ENCODE measurements at regions not wholly inside any gene's neighbourhood (a gene's known extent, or its start where the extent isn't known, plus 50 kb on each side); places are given as distances from the start of the nearest gene placed in this dataset.
"Not testable (repeated sequence)": the region's sequence is repeated elsewhere in the genome, so short reads cannot be mapped to it uniquely, and the experiment has no call there.

- intact Hi-C loops (cut with DNase I, micrococcal nuclease): no loop called here
- H3K36me3 ChIP-seq (ENCODE audit: low read depth): no peaks in the 10 kb centered on the region
- H3K9me3 ChIP-seq: no peaks in the 10 kb centered on the region
- ATAC-seq (no peak), DNase-seq (no peak)
- no peak overlapping the region for H3K4me3 ChIP-seq
- no peak for TF ChIP-seq CTCF (IDR thresholded peaks at IDR 0.05)
- no peaks in the 10 kb centered on the region for H3K4me1 ChIP-seq (ENCODE audit: low read depth)
These were observed 1024.1 kb downstream of the RPA4 start for GRCh38 chrX:97907791-97908190.

GRCh38 chrX:97909245-97909644 lies 1025.5 kb downstream of the RPA4 start:
- intact Hi-C loops (cut with DNase I, micrococcal nuclease): no loop called here
- no peak for ATAC-seq
- H3K9me3 ChIP-seq: no peaks in the 10 kb centered on the region

GRCh38 chrX:97915390-97915789 lies 1031.7 kb downstream of the RPA4 start:
- ATAC-seq; H3K36me3 ChIP-seq (ENCODE audit: low read depth); DNase-seq; H3K9me3 ChIP-seq; H3K4me1 ChIP-seq (ENCODE audit: low read depth); H3K4me3 ChIP-seq; intact Hi-C loops (cut with DNase I, micrococcal nuclease): not testable (repeated sequence)

More at GRCh38 chrX:97909245-97909644, 1025.5 kb downstream of the RPA4 start:
- no peaks in the 10 kb centered on the region for H3K4me1 ChIP-seq (ENCODE audit: low read depth)
- no peak for TF ChIP-seq CTCF (IDR thresholded peaks at IDR 0.05)
- H3K4me3 ChIP-seq: no peak overlapping the region
- H3K36me3 ChIP-seq (ENCODE audit: low read depth): no peaks in the 10 kb centered on the region
- no peak for DNase-seq

- H3K4me3 ChIP-seq; ATAC-seq; intact Hi-C loops (cut with DNase I, micrococcal nuclease); DNase-seq; H3K4me1 ChIP-seq (ENCODE audit: low read depth); H3K9me3 ChIP-seq; H3K36me3 ChIP-seq (ENCODE audit: low read depth): not testable (repeated sequence)
These were observed 1037.5 kb downstream of the RPA4 start for GRCh38 chrX:97921223-97921622.

- no peak overlapping the region for H3K4me3 ChIP-seq
- TF ChIP-seq CTCF (IDR thresholded peaks at IDR 0.05): no peak
- H3K36me3 ChIP-seq (ENCODE audit: low read depth): no peaks in the 10 kb centered on the region
- no peaks in the 10 kb centered on the region for H3K9me3 ChIP-seq
- intact Hi-C loops (cut with DNase I, micrococcal nuclease): no loop called here
- ATAC-seq (no peak), DNase-seq (no peak)
- no peaks in the 10 kb centered on the region for H3K4me1 ChIP-seq (ENCODE audit: low read depth)
These were observed 1047.9 kb downstream of the RPA4 start for GRCh38 chrX:97931586-97931985.

- no peak for DNase-seq
These were observed 1052.6 kb downstream of the RPA4 start for GRCh38 chrX:97936296-97936695.

More at GRCh38 chrX:97936296-97936695, 1052.6 kb downstream of the RPA4 start:
- Histone ChIP-seq H3K4me3 (no peak overlapping the region), H3K36me3 (ENCODE audit: low read depth) (no peaks in the 10 kb centered on the region), H3K9me3 (no peaks in the 10 kb centered on the region), H3K4me1 (ENCODE audit: low read depth) (no peaks in the 10 kb centered on the region)
- ATAC-seq: no peak
- no peak for TF ChIP-seq CTCF (IDR thresholded peaks at IDR 0.05)
- intact Hi-C loops (cut with DNase I, micrococcal nuclease): no loop called here
